Posterior cingulate gyrus (tissue), 11 donors: ENCODE measurements at regions not wholly inside any gene's neighbourhood (a gene's known extent, or its start where the extent isn't known, plus 50 kb on each side); places are given as distances from the start of the nearest gene placed in this dataset.
A peak's percentile ranks its signal among the peaks of the same experiment; 100 is the strongest.

Source experiments
- DNase-seq, 10 donors: peaks; one replicate each; pipeline versions ENCODE4 v3.0.0 to v3.0.0-alpha.2; 2020 to 2021; ENCODE audit warnings: mixed read lengths in 3 of 10
- intact Hi-C: fragments of 100-400 bp; cut with DNase I; formaldehyde crosslinking; loops from one replicate; pipeline ENCODE4 v1.15.1; 2023

- intact Hi-C loops = no loop called here
Measured at GRCh38 chr16:17532338-17532995, 61.7 kb upstream of the XYLT1 start.

DNA sequence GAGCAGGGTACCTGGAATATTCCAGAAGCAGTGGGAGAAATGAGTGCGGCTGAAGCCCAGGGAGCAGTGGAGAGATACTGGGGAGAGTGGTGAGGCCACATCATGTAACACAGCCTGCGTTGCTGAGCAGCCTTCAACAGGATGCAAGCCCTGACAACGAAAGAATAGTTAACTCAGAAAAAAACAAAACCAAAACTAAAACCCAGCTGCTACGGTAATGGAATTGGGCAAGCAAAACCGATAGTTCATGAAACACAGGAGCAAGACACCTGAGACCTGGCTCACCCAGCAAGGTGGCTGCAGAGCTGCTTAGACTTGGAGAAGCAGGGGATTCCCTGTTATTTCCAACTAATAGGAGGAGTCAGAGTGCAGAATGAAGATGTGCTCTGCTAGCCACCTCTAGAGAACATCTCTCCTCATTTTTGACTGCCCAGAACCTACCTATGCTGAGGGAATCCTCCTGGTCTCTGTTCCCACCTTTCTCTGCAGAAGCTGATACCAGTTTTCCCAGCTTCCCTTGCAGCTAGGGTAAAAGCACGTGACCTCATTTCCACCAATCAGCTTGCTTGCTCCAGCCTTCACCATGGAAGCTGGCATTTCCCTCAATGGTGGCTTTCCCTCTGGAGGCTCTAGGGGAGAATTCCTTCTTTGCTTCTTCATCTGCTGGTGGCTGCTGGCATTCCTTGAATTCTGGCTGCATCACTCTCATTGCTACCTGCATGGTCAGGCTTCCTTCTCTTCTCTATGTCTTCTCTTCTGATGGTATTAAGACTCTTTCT, 59.4 kb upstream of the XYLT1 start:
- intact Hi-C loops = no loop called here
- DNase-seq = no peak

More at GRCh38 chr16:17532338-17532995, 61.7 kb upstream of the XYLT1 start:
- peak in 1 of 10 donors; percentile 12 for DNase-seq

DNA sequence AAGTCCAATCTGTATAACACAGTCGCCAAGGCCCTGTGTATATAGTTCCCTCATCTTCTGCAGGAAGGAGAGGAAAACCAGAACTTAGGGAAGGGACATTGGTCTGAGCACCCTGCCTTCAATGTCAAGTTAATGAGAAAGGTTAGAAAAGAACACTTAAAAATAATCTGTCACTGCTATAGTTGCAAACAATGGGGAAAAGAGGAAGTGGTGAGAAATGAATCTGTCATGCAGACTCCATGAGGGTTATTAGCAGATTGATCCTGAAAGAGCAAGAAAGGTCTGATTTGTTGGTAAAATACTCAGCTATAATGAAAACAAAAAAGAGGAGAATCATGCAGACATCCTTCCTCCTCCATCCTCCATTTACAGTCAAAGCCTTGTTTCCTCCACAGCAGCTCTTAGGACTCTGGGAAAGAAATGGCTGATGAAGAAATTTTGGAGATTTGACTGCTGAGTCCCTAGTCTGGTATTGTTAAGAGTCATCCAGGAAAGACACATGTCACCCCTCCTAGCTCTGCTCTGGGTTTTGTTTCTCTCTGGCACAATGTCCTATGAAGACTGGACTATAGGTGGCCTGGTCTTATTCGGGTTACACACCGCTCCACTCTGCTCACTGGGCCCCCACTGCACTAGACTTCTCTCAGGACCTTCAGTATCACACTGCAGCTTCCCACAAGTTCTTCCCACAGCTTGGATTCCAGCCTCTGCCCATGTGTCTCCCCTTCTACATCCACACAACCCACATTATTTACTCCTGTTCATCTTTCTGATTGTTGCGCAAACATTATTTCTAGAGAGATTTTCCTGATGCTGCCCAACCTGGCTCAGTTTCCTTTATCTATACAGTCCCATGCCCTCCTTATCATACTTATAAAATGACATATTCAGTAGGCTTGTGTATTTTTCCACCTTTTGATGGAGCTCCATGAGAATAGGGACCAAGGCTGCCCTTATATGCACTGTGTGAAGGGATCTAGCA, 56.5 kb upstream of the XYLT1 start:
- intact Hi-C loops = no loop called here

DNA sequence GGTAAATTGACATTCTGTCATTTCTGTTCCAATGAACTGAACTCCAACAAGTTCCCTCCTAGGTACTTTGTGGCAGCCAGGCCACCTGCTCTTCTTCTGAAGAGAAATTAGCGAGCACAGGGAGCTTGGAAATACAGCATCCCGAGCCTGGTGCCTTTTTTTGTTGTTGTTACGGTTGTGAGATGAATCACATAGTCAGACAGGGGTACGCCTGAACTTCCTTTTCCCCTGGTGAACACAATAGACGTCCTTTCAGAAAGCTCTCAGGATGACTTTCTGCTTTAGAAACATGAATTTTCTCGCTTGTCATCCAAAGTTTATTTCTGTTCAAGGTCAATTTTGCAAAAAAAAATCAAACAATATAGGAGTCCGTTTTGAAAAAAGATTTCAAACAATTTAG, 53.9 kb upstream of the XYLT1 start:
- DNase-seq = no peak
- intact Hi-C loops = no loop called here

More for the DNA sequence above, 56.5 kb upstream of the XYLT1 start:
- DNase-seq = no peak

DNA sequence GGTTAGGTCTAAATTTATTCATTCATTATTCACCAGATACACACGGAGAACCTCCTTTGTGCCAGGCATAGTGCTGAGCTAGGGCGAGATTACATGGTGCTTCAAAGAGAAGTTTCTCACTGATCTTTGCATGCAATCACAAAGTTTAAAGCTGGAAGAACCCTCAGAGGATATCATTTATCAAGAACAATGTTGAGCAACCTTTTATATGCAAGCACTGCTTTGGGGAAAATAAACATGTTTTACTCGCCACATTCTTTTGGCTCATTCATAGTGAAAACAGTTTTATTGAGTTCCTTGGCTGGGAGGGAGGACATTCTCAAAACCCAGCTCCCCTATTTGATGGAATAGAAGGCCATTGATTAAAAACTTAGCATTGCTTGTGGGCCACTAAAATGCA, 49.8 kb upstream of the XYLT1 start:
- no peak for DNase-seq
- intact Hi-C loops = no loop called here
